ENCODE measurements at regions not wholly inside any gene's neighbourhood (a gene's known extent, or its start where the extent isn't known, plus 50 kb on each side); places are given as distances from the start of the nearest gene placed in this dataset.
"Not testable (repeated sequence)": the region's sequence is repeated elsewhere in the genome, so short reads cannot be mapped to it uniquely, and the experiment has no call there.

GRCh38 chr9:21720758-21721157, 81.7 kb upstream of the MTAP start:
- Mint-ChIP-seq H3K9me3 (ENCODE audit: unreplicated experiment) (no peaks in the 10 kb centered on the region), H3K4me3 (ENCODE audit: unreplicated experiment) (no peak overlapping the region), H3K27ac (ENCODE audit: unreplicated experiment) (no peak overlapping the region), H3K36me3 (ENCODE audit: low read depth, unreplicated experiment) (no peaks in the 10 kb centered on the region), H3K27me3 (ENCODE audit: unreplicated experiment) (peaks cover 2% of the 10 kb centered on the region), H3K4me1 (ENCODE audit: unreplicated experiment) (no peaks in the 10 kb centered on the region)
- TF ChIP-seq CTCF (IDR thresholded peaks at IDR 0.05; ENCODE audit: unreplicated experiment) = no peak
- DNase-seq (ENCODE audit: low spot score) = no peak

GRCh38 chr9:21727411-21727810, 75.0 kb upstream of the MTAP start:
- not testable (repeated sequence) for H3K27me3 Mint-ChIP-seq (ENCODE audit: unreplicated experiment); H3K4me1 Mint-ChIP-seq (ENCODE audit: unreplicated experiment); H3K4me3 Mint-ChIP-seq (ENCODE audit: unreplicated experiment); H3K27ac Mint-ChIP-seq (ENCODE audit: unreplicated experiment); DNase-seq (ENCODE audit: low spot score); H3K36me3 Mint-ChIP-seq (ENCODE audit: low read depth, unreplicated experiment); H3K9me3 Mint-ChIP-seq (ENCODE audit: unreplicated experiment)

- no peak overlapping the region for H3K4me3 Mint-ChIP-seq (ENCODE audit: unreplicated experiment)
- H3K36me3 Mint-ChIP-seq (ENCODE audit: low read depth, unreplicated experiment) = no peaks in the 10 kb centered on the region
- no peaks in the 10 kb centered on the region for H3K4me1 Mint-ChIP-seq (ENCODE audit: unreplicated experiment)
- TF ChIP-seq CTCF (IDR thresholded peaks at IDR 0.05; ENCODE audit: unreplicated experiment) = no peak
- H3K27me3 Mint-ChIP-seq (ENCODE audit: unreplicated experiment) = no peaks in the 10 kb centered on the region
- no peaks in the 10 kb centered on the region for H3K9me3 Mint-ChIP-seq (ENCODE audit: unreplicated experiment)
- no peak for DNase-seq (ENCODE audit: low spot score)
- H3K27ac Mint-ChIP-seq (ENCODE audit: unreplicated experiment) = no peak overlapping the region
Observed at GRCh38 chr9:21728781-21729180, 73.7 kb upstream of the MTAP start.

- Mint-ChIP-seq H3K27ac (ENCODE audit: unreplicated experiment) (no peak overlapping the region), H3K9me3 (ENCODE audit: unreplicated experiment) (no peaks in the 10 kb centered on the region), H3K4me1 (ENCODE audit: unreplicated experiment) (no peaks in the 10 kb centered on the region), H3K27me3 (ENCODE audit: unreplicated experiment) (no peaks in the 10 kb centered on the region), H3K4me3 (ENCODE audit: unreplicated experiment) (no peak overlapping the region), H3K36me3 (ENCODE audit: low read depth, unreplicated experiment) (no peaks in the 10 kb centered on the region)
- no peak for DNase-seq (ENCODE audit: low spot score)
- TF ChIP-seq CTCF (IDR thresholded peaks at IDR 0.05; ENCODE audit: unreplicated experiment) = no peak
Observed at GRCh38 chr9:21729648-21730047, 72.8 kb upstream of the MTAP start.

- TF ChIP-seq CTCF (IDR thresholded peaks at IDR 0.05; ENCODE audit: unreplicated experiment) = no peak
- Mint-ChIP-seq H3K4me1 (ENCODE audit: unreplicated experiment) (no peaks in the 10 kb centered on the region), H3K36me3 (ENCODE audit: low read depth, unreplicated experiment) (no peaks in the 10 kb centered on the region), H3K27me3 (ENCODE audit: unreplicated experiment) (no peaks in the 10 kb centered on the region), H3K9me3 (ENCODE audit: unreplicated experiment) (no peaks in the 10 kb centered on the region), H3K27ac (ENCODE audit: unreplicated experiment) (no peak overlapping the region), H3K4me3 (ENCODE audit: unreplicated experiment) (no peak overlapping the region)
- no peak for DNase-seq (ENCODE audit: low spot score)
Observed at GRCh38 chr9:21730899-21731298, 71.5 kb upstream of the MTAP start.

GRCh38 chr9:21741151-21741550, 61.3 kb upstream of the MTAP start:
- no peaks in the 10 kb centered on the region for H3K36me3 Mint-ChIP-seq (ENCODE audit: low read depth, unreplicated experiment)
- H3K27ac Mint-ChIP-seq (ENCODE audit: unreplicated experiment) = no peak overlapping the region
- no peak for DNase-seq (ENCODE audit: low spot score)
- H3K9me3 Mint-ChIP-seq (ENCODE audit: unreplicated experiment) = no peaks in the 10 kb centered on the region
- H3K27me3 Mint-ChIP-seq (ENCODE audit: unreplicated experiment) = peaks cover 1% of the 10 kb centered on the region
- no peak for TF ChIP-seq CTCF (IDR thresholded peaks at IDR 0.05; ENCODE audit: unreplicated experiment)
- no peaks in the 10 kb centered on the region for H3K4me1 Mint-ChIP-seq (ENCODE audit: unreplicated experiment)
- H3K4me3 Mint-ChIP-seq (ENCODE audit: unreplicated experiment) = no peak overlapping the region
